ENCODE measurements at regions not wholly inside any gene's neighbourhood (a gene's known extent, or its start where the extent isn't known, plus 50 kb on each side); places are given as distances from the start of the nearest gene placed in this dataset.

DNA sequence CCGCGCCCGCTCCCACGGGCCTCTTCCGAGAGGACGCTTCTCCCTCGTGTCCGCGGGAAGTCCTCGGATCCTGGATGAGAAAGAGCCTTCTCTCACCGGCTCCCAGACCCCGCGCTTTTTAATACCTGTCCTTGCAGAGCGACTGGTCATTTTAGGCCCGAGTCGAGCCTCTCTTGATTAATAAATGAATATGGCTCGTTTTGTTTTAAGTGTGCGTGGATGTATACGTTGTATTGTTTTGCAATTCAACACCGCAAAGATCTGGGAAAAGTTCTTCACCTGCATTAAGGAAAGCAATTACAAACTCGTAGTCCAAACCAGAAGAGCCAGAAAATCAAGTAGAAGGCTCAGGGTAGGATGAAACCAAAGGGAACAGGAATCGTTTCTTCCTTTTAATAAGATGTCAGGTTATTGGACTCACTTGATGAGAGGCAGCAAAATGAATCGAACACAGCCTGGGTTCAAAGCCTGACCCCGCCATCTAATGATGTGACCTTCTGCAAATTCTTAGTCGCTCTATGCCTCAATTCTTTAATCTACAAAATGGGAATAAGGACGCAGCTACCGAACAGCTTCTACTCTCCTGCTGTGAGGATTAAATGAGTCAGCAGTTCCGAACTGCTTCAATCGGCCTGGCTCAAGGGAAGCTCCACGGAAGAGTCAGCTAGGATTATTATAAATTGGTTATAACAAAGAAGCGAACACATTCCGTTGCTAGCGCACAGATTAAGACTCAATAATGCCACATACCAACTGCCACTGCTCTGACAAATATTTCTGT lies 277.8 kb upstream of the NEBL start:
- Histone ChIP-seq H3K4me3 (ENCODE audit: control insufficient read depth in 2 of 3, extremely low read depth in 1 of 3, insufficient read depth in 2 of 3, low read depth in 1 of 3, low read length in 3 of 3) (peak overlapping the region; percentile 54 to 73 (median 62)), H3K9ac (ENCODE audit: control insufficient read depth, extremely low read depth, insufficient read depth, low read length) (peak overlapping the region; percentile 61), H3K4me1 (ENCODE audit: control insufficient read depth, extremely low read depth, insufficient read depth, low read length) (peaks cover 20% of the 10 kb centered on the region), H3K9me1 (ENCODE audit: control insufficient read depth, extremely low read depth, insufficient read depth, low read length) (no peaks in the 10 kb centered on the region), H3K79me2 (ENCODE audit: control insufficient read depth, insufficient read depth, low read length) (no peaks in the 10 kb centered on the region), H3K27me3 (ENCODE audit: control insufficient read depth, extremely low read depth, insufficient read depth, low read length) (no peaks in the 10 kb centered on the region), H2AFZ (ENCODE audit: control insufficient read depth, low read length) (peak overlapping the region; percentile 88), H3K36me3 (ENCODE audit: control insufficient read depth in 2 of 2, extremely low read depth in 1 of 2, insufficient read depth in 2 of 2, low read length in 2 of 2) (no peaks in the 10 kb centered on the region), H3K4me2 (ENCODE audit: control insufficient read depth, extremely low read depth, insufficient read depth, low read depth, low read length) (peak overlapping the region; percentile 68), H3K9me3 (ENCODE audit: control insufficient read depth, low read depth, low read length) (no peaks in the 10 kb centered on the region), H4K20me1 (ENCODE audit: control insufficient read depth, extremely low read depth, insufficient read depth, low read length) (no peaks in the 10 kb centered on the region), H3K27ac (ENCODE audit: control insufficient read depth, insufficient read depth, low read length) (no peak overlapping the region)
- dilution Hi-C loops (cut with MboI; ENCODE audit: extremely low pct_ligation_motif_present, low sequenced_read_pairs): no loop called here
- peak; percentile 43 for FAIRE-seq
- TF ChIP-seq EZH2 (IDR thresholded peaks at IDR 0.05; ENCODE audit: low read length): no peak
- TF ChIP-seq, protein P1, sequence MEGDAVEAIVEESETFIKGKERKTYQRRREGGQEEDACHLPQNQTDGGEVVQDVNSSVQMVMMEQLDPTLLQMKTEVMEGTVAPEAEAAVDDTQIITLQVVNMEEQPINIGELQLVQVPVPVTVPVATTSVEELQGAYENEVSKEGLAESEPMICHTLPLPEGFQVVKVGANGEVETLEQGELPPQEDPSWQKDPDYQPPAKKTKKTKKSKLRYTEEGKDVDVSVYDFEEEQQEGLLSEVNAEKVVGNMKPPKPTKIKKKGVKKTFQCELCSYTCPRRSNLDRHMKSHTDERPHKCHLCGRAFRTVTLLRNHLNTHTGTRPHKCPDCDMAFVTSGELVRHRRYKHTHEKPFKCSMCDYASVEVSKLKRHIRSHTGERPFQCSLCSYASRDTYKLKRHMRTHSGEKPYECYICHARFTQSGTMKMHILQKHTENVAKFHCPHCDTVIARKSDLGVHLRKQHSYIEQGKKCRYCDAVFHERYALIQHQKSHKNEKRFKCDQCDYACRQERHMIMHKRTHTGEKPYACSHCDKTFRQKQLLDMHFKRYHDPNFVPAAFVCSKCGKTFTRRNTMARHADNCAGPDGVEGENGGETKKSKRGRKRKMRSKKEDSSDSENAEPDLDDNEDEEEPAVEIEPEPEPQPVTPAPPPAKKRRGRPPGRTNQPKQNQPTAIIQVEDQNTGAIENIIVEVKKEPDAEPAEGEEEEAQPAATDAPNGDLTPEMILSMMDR (optimal IDR thresholded peaks at IDR 0.05 in 1 of 3, IDR thresholded peaks at IDR 0.05 in 1 of 3, conservative IDR thresholded peaks at IDR 0.05 in 1 of 3; ENCODE audit: extremely low read depth in 1 of 3, insufficient read depth in 2 of 3, low read length in 3 of 3): no peak
- DNase-seq (ENCODE audit: low read depth, low spot score): no peak

DNA sequence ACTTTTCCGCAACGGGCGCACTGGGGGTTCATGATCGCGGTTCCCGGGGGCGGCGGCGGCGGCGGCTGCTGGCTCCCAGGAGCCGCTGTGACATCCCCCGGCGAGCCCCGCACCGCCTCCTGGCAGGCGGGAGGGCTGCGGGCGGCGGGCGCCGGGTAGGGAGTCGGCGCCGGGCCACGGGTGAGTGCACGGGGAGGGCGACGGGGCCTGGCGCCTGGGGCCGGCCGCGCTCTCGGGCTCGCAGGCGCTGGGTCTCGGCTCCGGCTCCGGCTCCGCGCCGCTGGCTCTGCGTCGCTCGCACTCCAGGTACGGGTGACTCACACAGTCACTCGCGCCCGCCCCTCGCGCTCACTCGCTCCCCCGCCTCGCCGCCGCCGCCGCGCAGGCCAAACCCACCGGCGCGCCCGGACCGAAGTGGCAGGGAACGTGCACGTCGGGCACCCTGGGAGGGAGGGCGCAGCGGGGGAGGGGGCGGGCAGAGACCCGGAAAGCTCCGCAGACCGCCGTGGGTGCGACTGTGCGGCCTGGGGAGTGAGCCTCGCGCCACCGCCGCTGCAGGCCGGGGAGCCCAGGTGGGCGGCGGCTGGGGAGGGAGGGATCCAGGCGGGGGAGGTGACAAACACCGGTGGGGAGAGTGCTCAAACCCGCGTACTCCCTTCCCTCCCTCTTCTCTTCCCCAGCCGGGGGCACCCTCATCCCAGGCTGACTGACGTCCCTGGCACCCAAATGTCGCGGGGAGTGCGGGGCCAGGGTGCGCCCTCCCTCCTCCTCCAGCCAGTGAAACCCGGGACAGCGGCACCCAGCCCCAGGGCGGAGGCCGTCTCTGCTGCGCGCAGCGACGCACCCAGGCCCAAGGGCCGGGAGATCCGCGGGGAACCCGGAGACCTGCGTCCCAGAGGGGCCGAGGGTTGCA lies 276.9 kb upstream of the NEBL start:
- H3K4me3 ChIP-seq (ENCODE audit: control insufficient read depth in 2 of 3, extremely low read depth in 1 of 3, insufficient read depth in 2 of 3, low read depth in 1 of 3, low read length in 3 of 3): peak overlapping the region; percentile 57 to 73 (median 62)
- H3K9me1 ChIP-seq (ENCODE audit: control insufficient read depth, extremely low read depth, insufficient read depth, low read length): no peaks in the 10 kb centered on the region
- H4K20me1 ChIP-seq (ENCODE audit: control insufficient read depth, extremely low read depth, insufficient read depth, low read length): no peaks in the 10 kb centered on the region
- H3K27ac ChIP-seq (ENCODE audit: control insufficient read depth, insufficient read depth, low read length): no peak overlapping the region
- no peaks in the 10 kb centered on the region for H3K36me3 ChIP-seq (ENCODE audit: control insufficient read depth in 2 of 2, extremely low read depth in 1 of 2, insufficient read depth in 2 of 2, low read length in 2 of 2)
- peaks cover 20% of the 10 kb centered on the region for H3K4me1 ChIP-seq (ENCODE audit: control insufficient read depth, extremely low read depth, insufficient read depth, low read length)
- peak overlapping the region; percentile 61 for H3K9ac ChIP-seq (ENCODE audit: control insufficient read depth, extremely low read depth, insufficient read depth, low read length)
- peak overlapping the region; percentile 88 for H2AFZ ChIP-seq (ENCODE audit: control insufficient read depth, low read length)
- no peaks in the 10 kb centered on the region for H3K27me3 ChIP-seq (ENCODE audit: control insufficient read depth, extremely low read depth, insufficient read depth, low read length)
- DNase-seq (ENCODE audit: low read depth, low spot score) (no peak), FAIRE-seq (no peak)
- dilution Hi-C loops (cut with MboI; ENCODE audit: extremely low pct_ligation_motif_present, low sequenced_read_pairs): no loop called here
- no peaks in the 10 kb centered on the region for H3K79me2 ChIP-seq (ENCODE audit: control insufficient read depth, insufficient read depth, low read length)
- no peak for TF ChIP-seq EZH2 (IDR thresholded peaks at IDR 0.05; ENCODE audit: low read length)
- TF ChIP-seq, protein P1 (optimal IDR thresholded peaks at IDR 0.05 in 1 of 3, IDR thresholded peaks at IDR 0.05 in 1 of 3, conservative IDR thresholded peaks at IDR 0.05 in 1 of 3; ENCODE audit: extremely low read depth in 1 of 3, insufficient read depth in 2 of 3, low read length in 3 of 3): peak in 1 of 3 experiments; percentile 34
- peak overlapping the region; percentile 86 for H3K4me2 ChIP-seq (ENCODE audit: control insufficient read depth, extremely low read depth, insufficient read depth, low read depth, low read length)
- no peaks in the 10 kb centered on the region for H3K9me3 ChIP-seq (ENCODE audit: control insufficient read depth, low read depth, low read length)

Measured in keratinocyte (primary cell).